BJ (cell line): ENCODE measurements at regions not wholly inside any gene's neighbourhood (a gene's known extent, or its start where the extent isn't known, plus 50 kb on each side); places are given as distances from the start of the nearest gene placed in this dataset.

Source experiments
- CTCF ChIA-PET: fragments of 350-600 bp; formaldehyde crosslinking; extraction: SDS; loops from one replicate; lab custom pipeline; 2021; ENCODE audit warnings: antibody characterized with exemption, inconsistent platforms; lab: Yijun Ruan, JAX
- POLR2A ChIA-PET: fragments of 300-600 bp; sonication (Branson Sonifier 250); formaldehyde crosslinking; extraction: SDS; loops from one replicate; lab custom pipeline; 2021; ENCODE audit warnings: antibody characterized with exemption; lab: Charles Lee
- DNase-seq: peaks from one replicate; pipeline ENCODE4 v3.0.0-alpha.2; 2011; ENCODE audit warnings: low read depth
- H3K27me3 ChIP-seq: 2 replicates; pipeline ENCODE4 v1.6.0; 2011; ENCODE audit warnings: low read length; ENCODE audit not compliant: control insufficient read depth, insufficient read depth
- H3K36me3 ChIP-seq: 2 replicates; pipeline ENCODE4 v1.5.1; 2011; ENCODE audit warnings: low read length; ENCODE audit not compliant: control insufficient read depth, insufficient read depth
- H3K4me3 ChIP-seq: 2 replicates; pipeline ENCODE4 v1.5.1; 2011; ENCODE audit warnings: low read depth, mild to moderate bottlenecking, control low read depth, low read length
- CTCF ChIP-seq: IDR thresholded peaks from 2 replicates; pipeline ENCODE4 v1.5.1; 2011; ENCODE audit warnings: low read depth, mild to moderate bottlenecking, control low read depth, inconsistent platforms, low read length, moderate library complexity; ENCODE audit not compliant: insufficient read depth

GRCh38 chr3:59388555-59389270, 338.9 kb upstream of the CFAP20DC start:
- H3K36me3 ChIP-seq = no peaks in the 10 kb centered on the region
- ChIA-PET POLR2A (no interaction called here), CTCF (no interaction called here)
- no peaks in the 10 kb centered on the region; the same call in 1 of the 2 replicates for H3K27me3 ChIP-seq
- DNase-seq = no peak
- H3K4me3 ChIP-seq = no peak overlapping the region
- no peak for TF ChIP-seq CTCF

- H3K27me3 ChIP-seq = no peaks in the 10 kb centered on the region; the same call in 1 of the 2 replicates
- ChIA-PET POLR2A (no interaction called here), CTCF (interaction anchor here (0.8 kb wide), 1 partner anchor 17 kb away, joined by 3 read pairs; no protein-coding TSS in a partner anchor)
- TF ChIP-seq CTCF = no peak
- H3K36me3 ChIP-seq = no peaks in the 10 kb centered on the region
- H3K4me3 ChIP-seq = no peak overlapping the region
- DNase-seq = no peak
These were observed 336.3 kb upstream of the CFAP20DC start for GRCh38 chr3:59386165-59386564.

GRCh38 chr3:59385547-59385946, 335.7 kb upstream of the CFAP20DC start:
- no peak for TF ChIP-seq CTCF
- Histone ChIP-seq H3K4me3 (no peak overlapping the region), H3K27me3 (no peaks in the 10 kb centered on the region; the same call in 1 of the 2 replicates), H3K36me3 (no peaks in the 10 kb centered on the region)
- no peak for DNase-seq
- ChIA-PET CTCF (no interaction called here), POLR2A (no interaction called here)

GRCh38 chr3:59381282-59381681, 331.5 kb upstream of the CFAP20DC start:
- ChIA-PET CTCF (no interaction called here), POLR2A (no interaction called here)
- no peaks in the 10 kb centered on the region for H3K36me3 ChIP-seq
- TF ChIP-seq CTCF = no peak
- no peaks in the 10 kb centered on the region for H3K27me3 ChIP-seq
- H3K4me3 ChIP-seq = no peak overlapping the region
- no peak for DNase-seq

- Histone ChIP-seq H3K4me3 (no peak overlapping the region), H3K27me3 (no peaks in the 10 kb centered on the region), H3K36me3 (no peaks in the 10 kb centered on the region)
- POLR2A ChIA-PET = no interaction called here
- CTCF ChIA-PET = no interaction called here
- TF ChIP-seq CTCF = no peak
- DNase-seq = no peak
These were observed 330.3 kb upstream of the CFAP20DC start for GRCh38 chr3:59380146-59380545.
